Thyroid gland (tissue), 4 donors: ENCODE measurements at regions not wholly inside any gene's neighbourhood (a gene's known extent, or its start where the extent isn't known, plus 50 kb on each side); places are given as distances from the start of the nearest gene placed in this dataset.

Experiments used
- POLR2A ChIP-seq, 2 donors: fragments of 450-650 bp; IDR thresholded peaks; one replicate each; pipeline ENCODE4 v1.6.1; 2017; ENCODE audit warnings: antibody characterized with exemption in 2 of 2, mild to moderate bottlenecking in 2 of 2, moderate library complexity in 1 of 2
- TF ChIP-seq, protein P1 (sequence below), 6 experiments: fragments of 200-600 bp in 3 of 6; fragments of 450-650 bp in 3 of 6; sonication (generic) in 3 of 6; IDR thresholded peaks; one replicate each; pipeline ENCODE4 v1.5.1; 2016 to 2019; ENCODE audit warnings: antibody characterized with exemption in 6 of 6, mild to moderate bottlenecking in 2 of 6, inconsistent platforms in 1 of 6, moderate library complexity in 1 of 6

DNA sequence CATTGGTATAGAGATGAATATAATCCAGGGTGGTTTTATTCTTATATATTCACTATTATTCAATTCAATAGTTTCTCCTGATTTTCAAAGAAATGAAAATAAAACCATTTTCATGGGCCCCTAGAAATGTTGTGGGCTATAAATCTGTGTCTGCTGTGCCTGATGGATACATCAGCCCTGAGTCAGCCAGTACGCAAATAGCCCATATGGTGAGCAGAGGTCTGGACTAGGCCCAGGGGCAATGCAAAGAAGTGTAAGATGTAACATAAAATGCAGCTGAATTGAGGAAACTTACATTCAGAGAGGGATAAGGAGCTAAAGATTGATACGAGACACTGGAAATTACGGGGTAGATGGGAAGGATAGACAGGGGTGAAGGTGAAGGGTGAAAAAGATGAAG is 122.5 kb downstream of the MAIP1 start:
- TF ChIP-seq, protein P1, sequence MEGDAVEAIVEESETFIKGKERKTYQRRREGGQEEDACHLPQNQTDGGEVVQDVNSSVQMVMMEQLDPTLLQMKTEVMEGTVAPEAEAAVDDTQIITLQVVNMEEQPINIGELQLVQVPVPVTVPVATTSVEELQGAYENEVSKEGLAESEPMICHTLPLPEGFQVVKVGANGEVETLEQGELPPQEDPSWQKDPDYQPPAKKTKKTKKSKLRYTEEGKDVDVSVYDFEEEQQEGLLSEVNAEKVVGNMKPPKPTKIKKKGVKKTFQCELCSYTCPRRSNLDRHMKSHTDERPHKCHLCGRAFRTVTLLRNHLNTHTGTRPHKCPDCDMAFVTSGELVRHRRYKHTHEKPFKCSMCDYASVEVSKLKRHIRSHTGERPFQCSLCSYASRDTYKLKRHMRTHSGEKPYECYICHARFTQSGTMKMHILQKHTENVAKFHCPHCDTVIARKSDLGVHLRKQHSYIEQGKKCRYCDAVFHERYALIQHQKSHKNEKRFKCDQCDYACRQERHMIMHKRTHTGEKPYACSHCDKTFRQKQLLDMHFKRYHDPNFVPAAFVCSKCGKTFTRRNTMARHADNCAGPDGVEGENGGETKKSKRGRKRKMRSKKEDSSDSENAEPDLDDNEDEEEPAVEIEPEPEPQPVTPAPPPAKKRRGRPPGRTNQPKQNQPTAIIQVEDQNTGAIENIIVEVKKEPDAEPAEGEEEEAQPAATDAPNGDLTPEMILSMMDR (IDR thresholded peaks at IDR 0.05), result no peak
- no peak for TF ChIP-seq POLR2A (IDR thresholded peaks at IDR 0.05)
